ENCODE measurements at regions not wholly inside any gene's neighbourhood (a gene's known extent, or its start where the extent isn't known, plus 50 kb on each side); places are given as distances from the start of the nearest gene placed in this dataset.
"Not testable (repeated sequence)": the region's sequence is repeated elsewhere in the genome, so short reads cannot be mapped to it uniquely, and the experiment has no call there.

DNA sequence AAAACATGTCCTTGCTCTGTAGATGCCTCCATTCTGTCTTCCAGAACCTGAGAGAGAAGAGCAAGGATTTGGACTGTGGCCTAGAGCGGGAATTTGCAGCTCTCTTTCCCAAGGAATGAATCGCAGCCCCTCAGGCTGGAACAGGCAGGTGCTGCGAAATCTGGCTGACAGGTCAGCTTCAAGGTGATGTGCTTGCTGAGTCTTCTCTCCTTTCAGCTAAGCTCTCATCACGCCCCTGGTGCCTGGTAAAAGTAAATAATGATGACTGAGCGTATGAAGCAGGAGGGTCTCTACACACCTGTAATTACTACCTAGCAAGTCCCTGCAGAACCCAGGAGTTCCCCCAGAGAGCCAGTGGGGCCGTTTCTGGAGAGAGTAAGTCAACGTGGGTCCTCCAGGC, 204.3 kb upstream of the IRF2BP2 start:
- not testable (repeated sequence) for DNase-seq

DNA sequence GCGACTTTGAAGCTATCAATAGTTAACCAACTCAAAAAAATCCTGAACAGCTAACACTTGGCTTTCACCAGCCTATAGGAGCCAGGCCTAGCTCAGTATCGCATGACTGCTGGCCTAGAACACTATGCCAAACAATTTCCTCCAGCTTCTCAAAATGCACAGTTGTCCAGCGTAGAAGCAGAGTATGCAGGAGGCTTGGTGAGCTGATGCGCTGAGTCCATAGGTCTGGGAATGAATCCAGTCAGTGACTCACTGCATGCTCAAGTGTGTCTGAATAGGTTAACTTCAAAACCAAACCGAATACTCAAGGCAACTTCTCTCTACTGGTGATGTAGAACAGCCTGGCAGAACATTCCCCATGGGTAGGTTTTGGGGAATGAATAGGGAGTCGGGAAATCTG, 201.8 kb upstream of the IRF2BP2 start:
- peak in 1 of 3 donors; percentile 27 for DNase-seq

DNA sequence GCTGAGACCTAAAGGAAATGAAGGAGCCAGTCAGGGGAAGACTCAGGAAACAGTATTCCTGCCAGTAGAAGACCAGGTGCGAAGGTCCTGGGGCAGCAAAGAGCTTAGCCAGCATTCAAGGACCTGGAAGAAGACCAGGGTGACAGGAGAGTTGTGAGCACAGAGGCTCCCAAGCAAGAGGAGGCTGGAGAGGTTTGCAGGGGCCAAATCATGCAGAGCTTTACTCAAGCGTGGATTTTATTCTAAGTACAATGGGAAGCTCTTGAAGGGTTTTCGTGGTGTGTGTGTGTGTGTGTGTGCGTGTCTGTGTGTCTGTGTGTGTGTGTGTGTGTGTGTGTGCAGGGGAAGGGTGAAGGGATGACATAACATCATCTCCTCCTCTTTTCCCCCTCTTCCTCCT, 200.7 kb upstream of the IRF2BP2 start:
- not testable (repeated sequence) for DNase-seq

DNA sequence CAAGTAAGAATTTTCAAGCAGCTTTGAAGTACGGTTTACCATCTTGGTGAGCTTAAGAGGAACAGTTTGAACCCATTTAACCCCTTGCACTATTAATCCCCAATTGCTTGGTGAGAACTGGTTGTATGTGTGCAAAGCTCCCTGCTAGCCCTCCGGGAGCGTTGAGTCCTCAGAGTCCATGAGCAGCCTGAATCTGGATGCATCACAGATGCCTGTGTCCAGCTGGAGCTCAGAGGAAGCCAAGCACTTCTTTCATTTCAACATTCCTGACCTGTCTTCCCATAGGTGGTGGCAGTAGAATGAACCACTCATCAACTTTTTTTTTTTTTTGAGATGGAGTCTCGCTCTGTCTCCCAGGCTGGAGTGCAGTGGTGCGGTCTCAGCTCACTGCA, 199.9 kb upstream of the IRF2BP2 start:
- not testable (repeated sequence) for DNase-seq

DNA sequence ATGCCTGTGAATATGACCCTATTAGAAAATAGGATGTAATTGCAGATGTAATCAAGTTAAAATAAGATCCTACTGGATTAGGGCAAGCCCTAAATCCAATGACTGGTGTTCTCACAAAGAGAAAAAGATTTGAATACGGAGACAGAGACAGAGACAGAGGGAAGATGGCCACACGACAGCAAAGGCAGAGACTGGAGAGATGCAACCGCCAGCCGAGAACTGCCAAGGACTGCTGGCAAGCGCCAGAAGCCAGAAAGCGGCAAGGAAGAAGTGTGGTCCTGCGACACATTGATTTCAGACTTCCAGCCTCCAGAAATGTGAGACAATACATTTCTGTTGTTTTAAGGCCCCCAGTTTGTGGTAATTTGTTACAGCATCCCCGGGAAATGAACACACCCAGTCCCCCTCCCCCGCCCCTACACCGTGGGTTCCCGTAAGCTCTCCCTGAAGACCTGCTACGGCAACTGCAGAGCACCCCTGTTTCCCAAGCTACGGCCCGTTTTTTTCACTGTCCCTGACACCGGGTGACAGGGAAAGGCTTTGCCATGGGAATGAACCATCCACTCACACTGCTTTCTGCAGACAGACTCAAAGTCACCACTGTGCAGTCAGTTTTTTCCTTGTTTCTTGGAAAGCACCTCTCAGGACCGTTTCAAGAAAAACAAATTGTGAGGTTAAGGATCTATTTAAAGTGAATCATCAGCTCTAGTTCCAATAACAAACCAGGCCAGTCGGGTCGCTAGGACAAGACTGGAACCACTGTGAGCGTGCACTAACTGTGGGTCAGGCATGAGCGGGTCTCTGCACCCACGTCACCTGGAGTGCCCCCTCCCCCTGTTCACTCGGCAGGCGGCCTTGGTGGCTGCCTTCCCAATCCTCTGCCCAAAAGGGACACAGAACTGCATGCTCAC, 199.2 kb upstream of the IRF2BP2 start:
- not testable (repeated sequence) for DNase-seq

DNA sequence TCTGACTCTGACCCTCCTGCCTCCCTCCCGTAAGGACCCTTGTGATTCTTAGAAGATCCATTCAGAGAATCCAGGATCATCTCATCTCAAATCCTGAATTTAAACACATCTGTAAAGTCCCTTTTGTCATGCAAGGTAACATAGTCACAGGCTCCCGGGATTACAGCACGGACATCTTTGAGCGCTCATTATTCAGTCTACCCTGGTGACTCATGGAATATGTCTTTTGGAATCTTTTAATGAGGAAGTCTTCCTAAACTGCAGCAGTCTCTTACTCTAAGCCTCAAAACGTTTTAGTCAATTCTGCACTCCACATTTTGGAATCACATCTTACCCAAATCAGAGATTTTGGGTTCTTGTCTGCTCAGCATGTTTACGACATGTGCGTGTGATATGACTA, 198.5 kb upstream of the IRF2BP2 start:
- peak in 1 of 3 donors; percentile 19 for DNase-seq

DNA sequence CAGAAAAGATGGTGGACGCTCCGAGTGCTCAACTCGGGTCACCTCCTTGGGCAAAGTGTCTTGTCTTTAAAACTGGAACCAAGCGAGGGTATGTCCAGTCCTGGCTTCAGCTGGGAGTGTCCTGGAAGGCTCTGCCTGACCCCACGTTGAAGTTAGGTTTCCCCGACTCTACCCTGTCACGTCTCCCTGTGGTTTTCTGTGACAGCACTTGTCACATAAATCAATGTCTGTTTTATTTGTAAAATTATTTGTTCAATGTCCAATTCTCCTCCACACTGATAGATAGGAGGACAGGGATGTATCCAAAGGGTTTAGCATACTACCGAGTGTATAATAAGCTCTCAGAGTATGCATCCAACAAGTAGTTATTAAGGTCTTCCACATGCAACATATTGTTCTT, 197.7 kb upstream of the IRF2BP2 start:
- not testable (repeated sequence) for DNase-seq

DNA sequence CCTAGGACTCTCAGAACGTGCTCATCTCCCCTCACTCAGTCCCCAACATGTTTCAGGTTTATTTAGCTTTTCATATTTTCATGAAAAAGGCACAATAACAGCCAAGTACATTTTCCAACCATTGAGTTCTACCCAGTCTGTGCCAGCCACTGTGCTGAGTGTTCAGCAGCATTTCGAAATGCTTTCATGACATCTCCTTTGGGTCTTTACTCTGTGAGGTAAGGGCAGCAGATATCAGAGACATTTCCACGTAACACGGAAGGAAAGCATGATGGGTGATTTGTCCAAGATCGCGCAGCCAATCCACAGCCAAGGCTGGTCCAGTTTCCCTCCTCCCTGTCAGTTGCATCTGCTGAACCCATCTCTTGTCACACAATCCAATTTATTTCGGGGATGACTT, 192.6 kb upstream of the IRF2BP2 start:
- DNase-seq, result peak in 1 of 3 donors; percentile 26

DNA sequence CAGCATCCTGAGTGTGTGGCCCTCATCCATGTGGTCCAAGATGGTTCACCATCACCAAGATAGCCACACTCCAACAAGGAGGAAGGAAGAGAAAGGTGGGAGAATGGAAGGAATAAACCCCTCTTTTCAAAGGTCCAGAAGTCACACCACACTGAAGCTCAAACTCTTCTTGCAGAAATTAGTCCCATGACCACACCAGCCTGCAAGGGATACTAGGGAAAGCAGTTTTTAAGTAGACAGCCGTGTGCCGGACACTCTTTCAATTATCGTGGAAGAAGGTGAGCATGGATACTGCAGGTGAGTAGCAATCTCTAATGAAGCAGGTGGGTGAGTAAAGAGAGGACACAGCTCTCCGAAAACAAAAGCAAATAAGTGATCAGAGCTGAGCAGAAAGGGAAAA, 191.7 kb upstream of the IRF2BP2 start:
- not testable (repeated sequence) for DNase-seq

DNA sequence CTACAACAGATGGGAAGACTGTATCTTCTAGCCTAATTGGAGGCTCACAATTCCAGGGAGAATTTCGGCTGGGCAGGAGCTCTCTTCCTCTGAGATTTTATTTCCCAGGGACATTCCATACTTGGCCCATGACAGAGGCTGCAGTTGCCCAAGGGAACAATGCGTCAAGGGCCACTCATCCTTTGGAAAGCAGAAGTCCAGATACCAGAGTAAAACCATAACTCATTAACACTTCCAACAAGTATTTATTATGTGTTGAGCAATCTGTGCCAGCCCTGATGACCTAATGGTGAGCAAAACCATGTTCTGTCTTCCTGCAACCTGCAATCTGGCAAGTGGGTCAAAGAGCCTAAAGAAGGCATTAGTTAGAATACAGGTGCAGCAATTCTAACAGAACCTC, 191.2 kb upstream of the IRF2BP2 start:
- DNase-seq, result not testable (repeated sequence)

DNA sequence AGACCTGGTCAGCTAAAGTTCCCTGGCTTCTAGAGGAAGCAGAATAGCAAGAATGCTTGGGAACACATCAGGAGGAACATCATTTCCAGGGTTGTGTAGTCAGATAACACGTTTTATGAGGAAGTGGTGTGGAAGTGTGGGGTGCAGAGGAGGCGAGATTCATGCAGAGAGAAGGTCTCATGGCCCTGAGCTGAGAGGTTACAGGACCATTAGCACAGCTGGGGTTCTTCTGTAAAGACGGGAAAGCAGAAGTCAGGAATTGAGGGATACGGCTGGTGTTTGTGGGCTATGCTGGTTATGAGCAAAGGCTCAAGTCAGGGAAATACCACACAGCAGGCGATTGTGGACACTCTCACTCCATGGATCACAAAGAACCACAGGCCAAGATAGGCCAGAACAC, 190.6 kb upstream of the IRF2BP2 start:
- DNase-seq, result peak; percentile 38 to 56 (median 49)

DNA sequence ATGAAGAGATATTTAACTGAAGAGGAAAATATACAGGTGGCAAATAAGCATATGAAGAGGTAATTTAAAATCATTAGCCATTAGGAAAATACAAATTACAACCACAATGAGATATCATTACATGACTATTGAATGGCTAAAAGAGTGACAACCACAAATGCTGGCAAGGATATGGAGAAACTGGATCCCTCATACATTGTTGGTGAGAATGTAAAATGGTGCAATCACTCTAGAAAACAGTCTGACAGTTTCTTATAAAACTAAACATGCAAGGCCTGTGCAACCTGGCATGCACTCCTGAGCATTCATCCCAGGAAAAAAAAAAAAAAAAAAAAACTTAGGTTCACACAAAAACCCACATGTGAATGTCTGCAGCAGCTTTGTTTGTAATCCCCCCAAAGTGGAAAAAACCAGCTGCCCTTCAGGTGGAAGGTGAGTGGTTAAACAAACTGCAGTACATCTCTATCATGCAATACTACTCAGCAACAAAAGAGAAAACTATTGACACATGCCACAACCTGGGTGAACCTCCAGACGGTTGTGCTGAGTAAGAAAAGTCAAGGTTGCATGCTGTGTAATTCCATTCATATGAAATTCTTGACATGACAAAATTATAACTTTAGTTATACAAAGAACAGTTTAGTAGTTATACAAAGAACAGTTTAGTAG, 189.2 kb upstream of the IRF2BP2 start:
- DNase-seq, result not testable (repeated sequence)

DNA sequence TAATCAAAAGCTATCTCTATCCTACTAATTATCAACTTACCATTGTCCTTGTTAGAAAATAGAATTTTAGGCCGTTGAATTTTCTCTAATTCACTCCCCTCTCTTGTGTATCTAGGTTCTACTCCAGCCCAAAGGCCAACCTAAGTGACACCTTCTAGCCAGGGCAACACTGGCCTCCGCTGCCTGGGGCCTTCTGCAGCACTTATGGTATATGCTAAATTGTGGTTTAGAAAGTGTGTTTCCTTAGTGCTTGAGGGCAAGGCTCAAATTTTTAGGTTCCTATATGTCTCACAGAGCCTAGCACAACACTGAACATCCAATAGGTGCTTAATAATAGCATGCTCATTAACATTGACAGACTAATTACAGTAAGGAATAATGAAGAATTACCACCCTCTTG, 187.2 kb upstream of the IRF2BP2 start:
- not testable (repeated sequence) for DNase-seq

DNA sequence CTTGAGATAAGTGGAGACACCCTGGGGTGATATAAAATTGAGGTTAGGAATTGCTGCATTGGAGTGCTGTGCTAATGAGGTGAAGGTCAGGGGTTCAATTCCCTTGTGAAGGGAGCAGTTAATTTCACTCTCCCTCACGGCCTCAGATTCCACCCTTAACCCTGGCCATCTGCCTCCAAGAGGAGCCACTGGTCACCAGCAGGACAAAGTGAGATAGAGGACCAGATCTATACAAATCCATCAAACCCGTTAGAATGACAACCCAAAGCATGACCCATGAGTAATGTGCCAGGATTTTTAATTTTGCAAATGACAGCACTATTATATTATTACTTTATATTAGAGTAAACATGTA, 186.4 kb upstream of the IRF2BP2 start:
- not testable (repeated sequence) for DNase-seq

DNA sequence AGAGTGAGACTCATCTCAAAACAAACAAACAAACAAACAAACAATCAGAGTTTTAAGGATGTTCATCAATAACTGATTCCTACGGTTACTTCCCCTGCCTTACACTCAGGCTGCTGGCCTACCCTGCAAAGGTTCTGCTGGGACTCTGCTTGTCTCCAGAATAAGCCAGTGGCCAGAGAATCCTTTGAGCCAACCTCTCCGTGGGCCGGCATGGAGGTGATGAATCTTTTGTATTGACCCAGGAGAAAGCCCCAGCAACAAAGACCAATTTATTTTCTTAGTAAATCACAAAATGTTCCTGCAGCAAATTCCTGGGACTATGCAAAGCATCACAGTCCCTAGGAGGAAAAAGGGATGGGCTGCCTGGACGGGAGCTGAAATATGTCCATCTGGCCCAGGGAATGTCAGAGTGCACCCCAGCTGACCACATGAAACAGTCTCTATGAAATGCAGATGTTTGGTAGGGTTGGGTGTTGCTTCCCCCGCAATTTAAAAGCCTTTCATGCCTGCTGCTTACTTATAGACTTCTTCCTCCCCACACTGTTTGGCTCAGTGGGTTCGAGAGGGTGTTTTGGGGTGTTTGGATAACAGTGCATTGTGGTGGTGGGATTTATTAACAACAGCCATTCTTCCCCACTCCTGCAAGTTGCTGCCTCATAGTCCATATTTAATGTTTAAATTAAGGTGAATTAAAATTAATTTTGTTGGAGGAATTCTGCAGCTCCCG, 185.9 kb upstream of the IRF2BP2 start:
- DNase-seq, result not testable (repeated sequence)

DNA sequence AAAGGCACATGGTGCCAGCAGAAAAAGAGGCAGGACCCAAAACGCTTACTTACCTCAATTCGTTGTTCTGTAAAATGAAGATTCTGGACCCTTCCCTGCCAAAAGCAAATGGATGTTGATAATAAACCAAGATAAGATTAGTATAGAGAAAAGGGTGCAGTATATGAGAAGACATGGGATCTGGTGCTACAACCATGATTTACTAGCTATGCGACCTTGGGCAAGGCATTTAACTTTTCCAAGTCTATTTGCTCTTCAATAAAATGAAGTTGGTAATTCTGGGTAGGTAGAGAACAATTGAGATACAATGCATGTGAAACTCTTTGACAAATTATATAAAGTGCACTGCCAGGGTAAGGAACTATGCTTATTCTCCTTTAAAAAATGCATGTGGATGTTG, 185.0 kb upstream of the IRF2BP2 start:
- DNase-seq, result not testable (repeated sequence)

DNA sequence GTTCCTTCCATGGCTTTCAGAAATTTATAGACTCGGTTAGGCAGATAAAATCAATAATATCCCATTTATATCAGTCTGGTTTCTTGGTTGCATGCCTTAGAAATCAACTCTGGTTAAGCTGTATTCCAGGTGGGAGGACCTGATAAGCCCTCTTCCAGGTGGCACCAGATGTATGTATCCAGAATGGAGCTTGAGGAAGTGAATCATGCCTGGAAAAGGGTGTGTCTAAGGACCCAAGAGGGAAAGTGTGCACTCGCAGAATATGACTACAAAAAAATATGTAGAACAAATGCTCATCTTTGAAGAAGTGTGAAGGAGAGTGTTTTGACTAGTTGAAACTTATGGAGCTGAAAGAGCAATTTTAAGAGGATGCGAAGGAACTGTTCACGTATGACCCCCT, 184.5 kb upstream of the IRF2BP2 start:
- not testable (repeated sequence) for DNase-seq

DNA sequence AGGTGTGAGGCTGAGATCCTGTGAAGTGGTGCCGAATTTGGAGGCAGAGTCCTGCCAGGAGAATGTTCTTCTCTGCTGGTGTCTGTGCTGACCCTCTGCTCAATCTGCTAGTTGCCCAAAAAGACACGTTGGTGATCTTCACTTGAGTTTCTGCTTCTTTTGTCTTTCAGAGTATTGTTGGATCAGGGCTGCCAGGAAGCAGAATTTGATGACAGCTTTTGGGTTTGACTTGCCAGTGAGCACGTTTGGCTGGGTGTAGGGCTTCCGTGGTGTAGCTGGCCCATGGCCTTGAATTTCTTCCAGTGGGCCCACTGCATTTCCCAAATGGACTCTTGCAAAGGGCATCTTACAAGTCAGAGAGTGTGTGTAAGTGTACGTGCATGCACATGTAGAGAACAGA, 183.9 kb upstream of the IRF2BP2 start:
- not testable (repeated sequence) for DNase-seq

DNA sequence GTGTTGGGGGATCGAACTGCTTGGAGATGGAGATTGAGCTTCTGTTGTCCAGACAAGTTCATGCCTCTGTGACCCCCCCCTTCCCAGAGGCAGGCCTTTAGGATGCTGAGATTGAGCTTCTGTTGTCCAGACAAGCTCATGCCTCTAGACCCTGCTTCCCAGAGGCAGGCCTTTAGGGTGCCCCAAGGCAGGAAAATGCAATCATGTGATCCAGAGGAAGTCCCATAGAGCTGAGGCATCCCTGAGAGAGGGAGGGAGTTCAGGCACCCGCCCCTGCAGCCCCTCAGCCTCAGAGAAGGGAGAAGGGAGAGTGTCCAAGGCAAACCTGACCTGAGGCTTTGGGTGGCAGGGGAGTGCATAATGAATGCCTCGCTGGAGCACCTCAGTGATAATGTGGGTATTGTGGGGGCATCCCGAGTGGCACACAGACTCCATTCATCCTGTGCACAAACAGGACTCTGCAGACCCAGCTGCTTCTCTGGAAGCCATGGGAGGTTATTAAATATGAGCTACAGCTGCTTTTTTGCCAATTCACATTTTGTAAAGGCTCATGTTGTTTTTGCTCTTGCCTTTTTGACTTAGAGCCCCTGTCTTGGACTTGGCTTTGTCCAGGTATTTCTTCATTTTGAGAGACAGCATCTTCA, 182.4 kb upstream of the IRF2BP2 start:
- DNase-seq, result not testable (repeated sequence)

DNA sequence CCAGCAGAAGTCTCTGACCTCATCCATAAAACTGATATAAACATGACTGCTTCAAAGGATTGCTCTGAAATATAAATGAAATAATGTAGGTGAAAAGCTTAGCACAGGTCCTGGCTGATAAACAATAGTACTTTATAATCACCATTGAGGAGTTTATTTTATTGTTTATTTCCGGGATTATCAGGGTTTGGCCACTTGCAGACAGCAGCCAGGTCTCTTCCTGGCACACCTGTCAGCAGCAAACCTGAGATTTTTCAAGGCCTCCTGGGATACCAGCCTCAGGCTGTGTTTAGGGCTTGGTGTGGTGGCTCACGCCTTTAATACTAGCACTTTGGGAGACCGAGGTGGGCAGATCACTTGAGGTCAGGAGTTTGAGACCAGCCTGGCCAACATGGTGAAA, 181.6 kb upstream of the IRF2BP2 start:
- DNase-seq, result not testable (repeated sequence)

DNA sequence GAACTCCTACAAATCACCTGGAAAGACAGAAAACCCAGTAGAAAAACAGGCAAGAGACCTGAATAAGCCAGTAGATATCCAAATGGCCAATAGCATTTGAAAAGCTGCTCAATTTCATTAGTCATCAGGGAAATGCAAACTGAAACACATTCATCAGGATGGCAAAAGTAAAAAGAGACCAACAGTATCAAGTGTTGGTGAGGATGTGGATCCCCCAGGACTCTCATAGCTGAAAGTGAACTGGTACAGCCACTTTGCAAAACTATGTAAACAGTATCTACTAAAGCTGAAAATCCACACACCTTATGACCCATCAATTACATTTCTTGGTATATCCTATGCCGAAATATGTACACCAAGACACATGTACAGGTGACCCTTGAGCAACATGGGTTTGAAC, 180.4 kb upstream of the IRF2BP2 start:
- DNase-seq, result not testable (repeated sequence)

DNA sequence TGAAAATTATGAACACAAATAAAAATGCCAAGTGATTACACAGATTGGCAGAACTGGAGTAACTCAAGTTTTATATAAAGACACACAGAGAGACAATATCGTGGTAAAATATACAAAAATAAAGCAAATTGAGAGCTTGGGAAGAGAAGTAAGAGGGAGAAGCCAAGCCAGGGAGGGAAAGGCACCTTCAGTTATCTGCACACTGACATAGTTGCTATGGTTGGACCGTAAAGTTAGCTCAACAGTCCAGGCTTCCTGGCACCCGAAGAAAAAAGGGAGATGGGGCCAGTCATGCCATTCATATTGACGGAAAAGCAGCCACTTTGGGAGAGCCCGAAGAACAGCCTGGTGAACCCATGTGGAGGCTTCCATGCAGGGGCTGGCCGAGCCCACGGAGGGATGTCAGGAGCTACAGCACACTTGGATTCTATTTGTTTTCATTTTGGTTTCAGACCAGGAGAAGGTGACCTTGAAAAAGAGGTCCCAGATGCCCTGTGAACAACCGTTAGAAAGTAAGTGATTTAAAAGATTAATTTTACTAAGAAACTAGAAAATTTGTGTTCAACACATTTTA, 177.1 kb upstream of the IRF2BP2 start:
- not testable (repeated sequence) for DNase-seq

DNA sequence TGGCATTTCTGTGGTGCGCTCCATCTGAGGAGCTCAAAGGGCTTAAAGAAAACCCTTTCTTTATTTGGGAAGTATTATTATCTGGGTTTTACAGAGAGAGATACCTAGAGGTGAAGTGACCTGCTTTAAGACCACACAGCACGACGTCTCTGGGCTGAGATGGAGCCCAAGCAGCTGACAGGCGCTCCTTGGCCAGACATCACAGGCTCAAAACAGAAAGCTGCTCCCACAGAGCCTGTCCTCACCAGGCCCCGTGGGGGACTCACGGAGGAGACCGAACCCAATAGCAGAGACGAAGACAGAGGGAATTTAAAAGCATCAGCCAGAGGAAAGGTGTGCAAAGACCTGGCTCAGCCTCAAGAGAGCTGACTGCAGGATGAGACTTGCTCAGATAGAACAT, 175.9 kb upstream of the IRF2BP2 start:
- not testable (repeated sequence) for DNase-seq
